Epithelial cell of proximal tubule (primary cell): ENCODE measurements at regions not wholly inside any gene's neighbourhood (a gene's known extent, or its start where the extent isn't known, plus 50 kb on each side); places are given as distances from the start of the nearest gene placed in this dataset.

Source experiments
- DNase-seq: peaks from one replicate; pipeline ENCODE4 v3.0.0-alpha.2; 2011; ENCODE audit warnings: low read depth
- H3K4me3 ChIP-seq: 2 replicates; pipeline ENCODE4 v1.5.1; 2011; ENCODE audit warnings: low read depth, mild to moderate bottlenecking, low read length
- CTCF ChIP-seq: conservative IDR thresholded peaks from 2 replicates; pipeline ENCODE4 v1.5.1; 2012; ENCODE audit warnings: low read depth, mild to moderate bottlenecking, low read length

- no peak for TF ChIP-seq CTCF
- no peak overlapping the region for H3K4me3 ChIP-seq
- DNase-seq: no peak
Measured at GRCh38 chr6:2429032-2429431, 183.6 kb upstream of the GMDS start.

- TF ChIP-seq CTCF: no peak
- H3K4me3 ChIP-seq: no peak overlapping the region
- no peak for DNase-seq
Measured at GRCh38 chr6:2426561-2427340, 181.3 kb upstream of the GMDS start.

GRCh38 chr6:2416128-2416712 is 170.8 kb upstream of the GMDS start:
- DNase-seq: no peak
- H3K4me3 ChIP-seq: no peak overlapping the region
- no peak for TF ChIP-seq CTCF

- TF ChIP-seq CTCF: no peak
- H3K4me3 ChIP-seq: no peak overlapping the region
- no peak for DNase-seq
Measured at GRCh38 chr6:2414885-2415547, 169.6 kb upstream of the GMDS start.

GRCh38 chr6:2412731-2413130 is 167.3 kb upstream of the GMDS start:
- TF ChIP-seq CTCF: no peak
- H3K4me3 ChIP-seq: no peak overlapping the region
- no peak for DNase-seq

GRCh38 chr6:2410656-2411380 is 165.4 kb upstream of the GMDS start:
- no peak overlapping the region for H3K4me3 ChIP-seq
- no peak for TF ChIP-seq CTCF
- DNase-seq: no peak
